ENCODE measurements at regions not wholly inside any gene's neighbourhood (a gene's known extent, or its start where the extent isn't known, plus 50 kb on each side); places are given as distances from the start of the nearest gene placed in this dataset.

DNA sequence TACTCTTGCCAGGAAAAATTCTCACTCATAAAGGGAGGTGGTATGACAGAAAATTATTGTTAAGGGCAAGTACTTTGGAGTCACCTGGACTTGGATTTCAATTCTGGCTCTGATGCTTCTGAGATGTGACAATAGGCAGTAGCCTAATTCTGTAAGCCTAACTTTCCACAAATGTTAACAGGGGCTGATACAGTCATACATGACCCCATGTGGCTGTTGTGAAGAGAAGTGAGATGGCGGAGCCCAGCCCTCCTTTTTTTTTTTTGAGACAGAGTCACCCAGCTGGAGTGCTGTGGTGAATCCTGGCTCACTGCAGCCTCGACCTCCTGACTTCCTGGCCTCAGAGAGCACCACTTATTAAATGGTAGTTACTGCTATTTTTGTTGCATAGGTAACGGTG is 54.4 kb upstream of the IRF2 start:
- H3K27me3 ChIP-seq (ENCODE audit: insufficient read depth, low read length): no peaks in the 10 kb centered on the region
- peaks cover 3% of the 10 kb centered on the region; the same call in 1 of the 2 replicates for H3K9me3 ChIP-seq (ENCODE audit: insufficient read depth, low read depth, low read length)
- 86% methylated on average over 3 of the region's 3 CpGs for WGBS
- peaks cover 7% of the 10 kb centered on the region; the same call in 1 of the 2 replicates for H3K4me1 ChIP-seq (ENCODE audit: insufficient read depth, low read length)
- H3K9ac ChIP-seq (ENCODE audit: low read depth, low read length): no peak overlapping the region
- no peaks in the 10 kb centered on the region for H3K36me3 ChIP-seq (ENCODE audit: insufficient read depth, low read length)
- H3K27ac ChIP-seq (ENCODE audit: low read depth, low read length): no peak overlapping the region
- no peak overlapping the region for H3K4me3 ChIP-seq (ENCODE audit: low read length)

DNA sequence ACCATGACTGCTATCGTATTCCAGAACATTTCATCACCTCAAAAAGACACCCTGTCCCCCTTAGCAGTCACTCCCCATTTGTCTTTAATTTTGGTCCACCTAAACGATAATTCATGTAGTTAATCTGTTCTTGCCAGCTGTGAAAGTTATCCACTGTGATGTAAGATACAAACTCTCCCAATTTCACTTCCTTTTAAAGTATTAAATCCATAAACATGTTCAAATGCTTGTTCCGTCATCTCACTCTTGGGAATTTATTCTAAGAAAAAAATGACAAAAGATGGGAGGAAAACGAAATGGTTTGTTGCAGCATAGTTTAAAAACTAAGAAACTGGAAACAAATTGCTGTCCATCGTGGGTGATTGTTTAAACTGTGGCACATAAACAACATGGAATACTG is 53.7 kb upstream of the IRF2 start:
- WGBS: 97% methylated on average over 5 of the region's 5 CpGs
- Histone ChIP-seq H3K9me3 (ENCODE audit: insufficient read depth, low read depth, low read length) (peaks cover 3% of the 10 kb centered on the region; the same call in 1 of the 2 replicates), H3K4me1 (ENCODE audit: insufficient read depth, low read length) (peaks cover 7% of the 10 kb centered on the region; the same call in 1 of the 2 replicates), H3K27me3 (ENCODE audit: insufficient read depth, low read length) (no peaks in the 10 kb centered on the region), H3K9ac (ENCODE audit: low read depth, low read length) (no peak overlapping the region), H3K4me3 (ENCODE audit: low read length) (no peak overlapping the region), H3K27ac (ENCODE audit: low read depth, low read length) (no peak overlapping the region), H3K36me3 (ENCODE audit: insufficient read depth, low read length) (no peaks in the 10 kb centered on the region)

DNA sequence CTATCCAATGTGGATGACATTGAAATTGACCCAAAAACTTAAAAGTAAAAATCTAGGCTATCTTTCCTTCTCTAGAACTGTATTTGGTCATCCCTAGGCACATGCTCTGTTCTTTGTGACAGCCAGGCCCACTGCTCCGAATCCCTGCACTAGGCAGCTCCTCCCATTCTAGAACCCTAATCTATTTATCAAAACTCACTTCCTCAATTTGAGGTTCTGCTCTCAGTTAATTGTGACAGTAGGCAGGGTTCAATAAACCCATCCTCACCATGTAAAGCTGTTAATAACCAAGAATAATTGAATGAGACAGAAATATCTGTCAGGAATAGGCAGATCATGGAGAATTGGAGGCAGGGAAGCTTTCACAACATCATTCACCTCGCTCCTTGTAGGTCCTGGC is 51.9 kb upstream of the IRF2 start:
- H3K36me3 ChIP-seq (ENCODE audit: insufficient read depth, low read length): no peaks in the 10 kb centered on the region
- H3K27ac ChIP-seq (ENCODE audit: low read depth, low read length): no peak overlapping the region
- peaks cover 3% of the 10 kb centered on the region; the same call in 1 of the 2 replicates for H3K9me3 ChIP-seq (ENCODE audit: insufficient read depth, low read depth, low read length)
- H3K9ac ChIP-seq (ENCODE audit: low read depth, low read length): no peak overlapping the region
- no peak overlapping the region for H3K4me3 ChIP-seq (ENCODE audit: low read length)
- H3K4me1 ChIP-seq (ENCODE audit: insufficient read depth, low read length): peaks cover 7% of the 10 kb centered on the region; the same call in 1 of the 2 replicates
- no peaks in the 10 kb centered on the region for H3K27me3 ChIP-seq (ENCODE audit: insufficient read depth, low read length)
- 95% methylated on average over 2 of the region's 2 CpGs for WGBS

Measured in HUES64 (cell line).